Esophagus (tissue), 2 donors: ENCODE measurements at regions not wholly inside any gene's neighbourhood (a gene's known extent, or its start where the extent isn't known, plus 50 kb on each side); places are given as distances from the start of the nearest gene placed in this dataset.

Source experiments
- H3K27ac ChIP-seq, 2 donors: one replicate each; pipeline ENCODE4 v1.5.1; 2013; ENCODE audit warnings: low read depth in 2 of 2, mild to moderate bottlenecking in 2 of 2, inconsistent platforms in 1 of 2, low read length in 1 of 2, moderate library complexity in 1 of 2
- H3K27me3 ChIP-seq, 2 donors: one replicate each; pipeline ENCODE4 v1.6.1; 2013; ENCODE audit warnings: low read length in 2 of 2, control low read depth in 1 of 2, mild to moderate bottlenecking in 1 of 2; ENCODE audit not compliant: insufficient read depth in 2 of 2, control insufficient read depth in 1 of 2
- H3K36me3 ChIP-seq, 2 donors: one replicate each; pipeline ENCODE4 v1.6.1; 2013; ENCODE audit warnings: low read length in 1 of 2; ENCODE audit not compliant: control insufficient read depth in 2 of 2, insufficient read depth in 2 of 2
- H3K4me1 ChIP-seq, 2 donors: one replicate each; pipeline ENCODE4 v1.6.1; 2013; ENCODE audit warnings: low read length in 1 of 2; ENCODE audit not compliant: control insufficient read depth in 2 of 2, insufficient read depth in 2 of 2
- H3K4me3 ChIP-seq, 2 donors: one replicate each; pipeline ENCODE4 v1.5.1; 2013; ENCODE audit warnings: low read length in 2 of 2, mild to moderate bottlenecking in 2 of 2, low read depth in 1 of 2, moderate library complexity in 1 of 2
- H3K9me3 ChIP-seq, 2 donors: one replicate each; pipeline ENCODE4 v1.6.1; 2013; ENCODE audit warnings: mild to moderate bottlenecking in 2 of 2, low read depth in 1 of 2, low read length in 1 of 2, moderate library complexity in 1 of 2; ENCODE audit not compliant: control insufficient read depth in 2 of 2, insufficient read depth in 1 of 2
- WGBS, 2 donors: extraction: QIAGEN DNeasy Blood & Tissue Kit; methylation state at CpG; one replicate each; pipeline ENCODE4 v1.1.7; 2013; 5-methylcytosine and 5-hydroxymethylcytosine counted together
- donor health status: healthy with polysubstance abuse.
- donor health status: Bipolar disorder and iron deficiency.

GRCh38 chr5:107123014-107123413 is 547.7 kb downstream of the EFNA5 start:
- Histone ChIP-seq H3K27me3 (no peaks in the 10 kb centered on the region), H3K4me3 (no peak overlapping the region), H3K4me1 (no peaks in the 10 kb centered on the region), H3K9me3 (no peaks in the 10 kb centered on the region), H3K36me3 (no peaks in the 10 kb centered on the region), H3K27ac (no peak overlapping the region)
- whole genome bisulfite sequencing, 2 donors = 86 to 87% methylated on average over 2 of the region's 2 CpGs

GRCh38 chr5:107121793-107122519 is 548.8 kb downstream of the EFNA5 start:
- no peak overlapping the region for H3K4me3 ChIP-seq
- 53 to 63% methylated on average over 3 of the region's 3 CpGs for WGBS, 2 donors

GRCh38 chr5:107119656-107120055 is 551.1 kb downstream of the EFNA5 start:
- Histone ChIP-seq H3K4me3 (no peak overlapping the region), H3K9me3 (no peaks in the 10 kb centered on the region), H3K27ac (no peak overlapping the region), H3K36me3 (no peaks in the 10 kb centered on the region), H3K27me3 (no peaks in the 10 kb centered on the region), H3K4me1 (no peaks in the 10 kb centered on the region)
- WGBS, 2 donors = 94 to 98% methylated on average over 2 of the region's 2 CpGs

More at GRCh38 chr5:107121793-107122519, 548.8 kb downstream of the EFNA5 start:
- no peaks in the 10 kb centered on the region for H3K36me3 ChIP-seq
- H3K4me1 ChIP-seq = no peaks in the 10 kb centered on the region
- no peak overlapping the region for H3K27ac ChIP-seq
- no peaks in the 10 kb centered on the region for H3K9me3 ChIP-seq
- H3K27me3 ChIP-seq = no peaks in the 10 kb centered on the region

GRCh38 chr5:107118184-107119019 is 552.3 kb downstream of the EFNA5 start:
- Histone ChIP-seq H3K27me3 (no peaks in the 10 kb centered on the region), H3K36me3 (no peaks in the 10 kb centered on the region), H3K9me3 (no peaks in the 10 kb centered on the region), H3K4me1 (no peaks in the 10 kb centered on the region), H3K4me3 (no peak overlapping the region), H3K27ac (no peak overlapping the region)
- WGBS, 2 donors = 77 to 85% methylated on average over 6 of the region's 6 CpGs

GRCh38 chr5:107112216-107112615 is 558.5 kb downstream of the EFNA5 start:
- no peaks in the 10 kb centered on the region for H3K27me3 ChIP-seq
- no peak overlapping the region for H3K27ac ChIP-seq
- WGBS, 2 donors = 69 to 72% methylated on average over 5 of the region's 5 CpGs
- H3K4me3 ChIP-seq = no peak overlapping the region
- no peaks in the 10 kb centered on the region for H3K36me3 ChIP-seq
- no peaks in the 10 kb centered on the region for H3K9me3 ChIP-seq
- no peaks in the 10 kb centered on the region for H3K4me1 ChIP-seq

- H3K4me3 ChIP-seq = no peak overlapping the region
- 87 to 90% methylated on average over 8 of the region's 8 CpGs for WGBS, 2 donors
- H3K36me3 ChIP-seq = no peaks in the 10 kb centered on the region
- no peaks in the 10 kb centered on the region for H3K27me3 ChIP-seq
- H3K4me1 ChIP-seq = no peaks in the 10 kb centered on the region
- H3K9me3 ChIP-seq = peaks cover 0 to 3% of the 10 kb centered on the region in 2 donors
- H3K27ac ChIP-seq = no peak overlapping the region
Measured at GRCh38 chr5:107104040-107104995, 566.4 kb downstream of the EFNA5 start.

GRCh38 chr5:107103522-107103921 is 567.2 kb downstream of the EFNA5 start:
- H3K27me3 ChIP-seq = no peaks in the 10 kb centered on the region
- 84 to 85% methylated on average over 3 of the region's 3 CpGs for WGBS, 2 donors

GRCh38 chr5:107100121-107100520 is 570.6 kb downstream of the EFNA5 start:
- Histone ChIP-seq H3K27me3 (no peaks in the 10 kb centered on the region), H3K4me3 (no peak overlapping the region), H3K9me3 (peaks cover 0 to 3% of the 10 kb centered on the region in 2 donors), H3K4me1 (no peaks in the 10 kb centered on the region), H3K27ac (no peak overlapping the region), H3K36me3 (no peaks in the 10 kb centered on the region)
- 68 to 70% methylated on average over 3 of the region's 3 CpGs for WGBS, 2 donors

More at GRCh38 chr5:107103522-107103921, 567.2 kb downstream of the EFNA5 start:
- H3K4me1 ChIP-seq = no peaks in the 10 kb centered on the region
- no peaks in the 10 kb centered on the region for H3K36me3 ChIP-seq
- peaks cover 0 to 3% of the 10 kb centered on the region in 2 donors for H3K9me3 ChIP-seq
- H3K4me3 ChIP-seq = no peak overlapping the region
- H3K27ac ChIP-seq = no peak overlapping the region

- Histone ChIP-seq H3K27ac (no peak overlapping the region), H3K4me1 (no peaks in the 10 kb centered on the region), H3K27me3 (no peaks in the 10 kb centered on the region), H3K4me3 (no peak overlapping the region), H3K36me3 (no peaks in the 10 kb centered on the region), H3K9me3 (peaks cover 0 to 3% of the 10 kb centered on the region in 2 donors)
- 82 to 84% methylated on average over 4 of the region's 4 CpGs for WGBS, 2 donors
Measured at GRCh38 chr5:107099506-107099905, 571.2 kb downstream of the EFNA5 start.
